ENCODE measurements at regions not wholly inside any gene's neighbourhood (a gene's known extent, or its start where the extent isn't known, plus 50 kb on each side); places are given as distances from the start of the nearest gene placed in this dataset.

DNA sequence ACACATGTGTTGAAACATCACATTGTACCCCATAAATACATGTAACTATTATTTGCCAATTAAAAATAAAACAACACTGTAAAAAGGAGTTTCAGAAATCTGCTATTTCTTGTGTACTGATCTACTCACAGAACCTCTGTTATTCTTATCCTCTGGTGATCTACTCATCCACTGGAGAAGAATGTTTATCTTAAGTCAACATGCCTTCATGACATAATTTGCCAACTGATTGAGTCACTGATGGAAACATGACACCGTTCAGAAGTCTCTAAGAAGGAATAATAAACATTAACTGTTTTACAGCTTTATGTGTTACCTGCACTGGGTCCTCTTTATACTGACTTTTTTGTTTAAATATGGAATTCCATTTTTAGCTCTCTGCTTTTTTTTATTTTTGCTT is 555.2 kb downstream of the DCDC2C start:
- DNase-seq, result no peak

DNA sequence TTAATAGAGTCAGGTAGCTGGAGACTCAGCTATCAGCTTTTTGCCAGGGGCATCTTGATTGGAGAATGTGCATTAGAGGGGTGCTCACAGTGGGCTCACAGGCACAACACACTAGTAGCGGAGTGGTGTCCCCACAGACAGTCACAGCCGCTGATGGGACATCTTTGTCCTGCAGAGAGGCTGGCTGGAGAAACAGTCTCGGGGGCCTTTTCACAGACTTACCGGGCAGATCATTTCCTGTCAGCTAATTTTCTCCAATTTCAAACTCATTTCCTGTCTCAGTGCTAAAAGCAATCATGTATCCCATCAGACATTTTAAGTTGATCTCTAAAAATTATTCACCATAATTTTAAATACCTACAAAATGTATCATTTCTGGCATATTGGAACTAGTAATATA is 562.6 kb downstream of the DCDC2C start:
- DNase-seq, result no peak

DNA sequence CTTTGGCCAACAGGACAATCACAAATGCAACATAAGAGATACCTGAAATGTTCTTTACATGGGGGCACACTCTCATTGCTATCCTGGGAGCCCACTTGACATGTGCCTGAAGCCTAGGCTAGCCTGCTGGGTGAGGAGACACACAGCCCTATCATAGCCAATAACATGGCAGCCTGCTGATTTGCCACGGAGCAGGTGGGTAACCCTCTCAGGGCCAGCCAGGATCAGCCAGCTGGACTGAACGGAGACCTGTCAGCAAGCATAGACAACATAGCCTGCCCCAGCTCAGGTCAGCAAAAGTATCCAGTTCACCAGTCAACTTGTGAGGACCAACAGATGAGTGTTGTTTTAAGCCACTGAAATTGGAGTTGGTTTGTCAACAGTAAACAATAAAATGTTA is 566.5 kb downstream of the DCDC2C start:
- DNase-seq, result no peak

DNA sequence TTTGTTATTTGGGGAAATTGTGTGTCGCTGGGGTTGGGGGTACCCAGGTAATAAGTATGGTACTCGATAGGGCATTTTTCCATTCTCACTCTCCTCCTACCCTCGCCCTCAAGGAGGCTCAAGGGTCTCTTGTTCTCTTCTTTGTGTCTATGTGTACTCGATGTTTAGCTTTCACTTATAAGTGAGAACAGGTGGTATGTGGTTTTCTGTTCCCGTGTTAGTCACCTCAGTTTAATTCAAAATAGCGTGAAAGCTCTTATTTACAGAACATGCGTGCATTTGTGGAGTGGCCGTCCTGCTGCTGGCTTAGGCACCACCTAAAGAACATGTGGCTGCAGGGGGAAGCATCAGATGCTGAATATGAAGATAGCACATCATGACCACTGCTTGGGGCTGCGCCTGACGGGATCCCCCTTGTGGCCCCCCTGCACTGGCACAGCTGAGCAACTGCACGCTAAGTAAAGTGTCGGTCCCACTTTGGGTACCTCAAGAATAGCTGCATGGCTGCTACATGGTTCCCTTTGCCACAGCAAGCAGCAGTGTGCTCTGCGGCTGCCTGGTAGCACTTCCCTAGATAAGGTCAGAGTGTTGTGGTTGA is 569.0 kb downstream of the DCDC2C start:
- no peak for DNase-seq

DNA sequence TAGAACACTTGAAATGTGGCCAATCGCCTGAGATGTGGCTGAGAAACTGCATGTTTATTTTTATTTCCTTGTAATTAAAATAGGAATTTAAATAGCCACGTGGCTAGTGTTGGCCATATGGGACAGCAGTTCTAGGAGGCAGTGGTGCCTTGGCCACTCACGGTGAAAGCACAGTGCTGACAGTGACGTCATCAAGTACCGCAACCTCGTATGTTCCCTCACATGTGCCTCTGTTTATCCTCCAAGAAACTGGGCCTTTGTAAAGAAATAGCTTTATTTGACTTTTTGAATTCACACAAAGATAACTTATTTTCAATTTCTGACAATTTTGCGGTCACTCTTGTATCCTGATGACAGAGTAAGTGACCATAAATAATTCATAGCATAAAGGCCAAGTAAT is 575.0 kb downstream of the DCDC2C start:
- no peak for DNase-seq

DNA sequence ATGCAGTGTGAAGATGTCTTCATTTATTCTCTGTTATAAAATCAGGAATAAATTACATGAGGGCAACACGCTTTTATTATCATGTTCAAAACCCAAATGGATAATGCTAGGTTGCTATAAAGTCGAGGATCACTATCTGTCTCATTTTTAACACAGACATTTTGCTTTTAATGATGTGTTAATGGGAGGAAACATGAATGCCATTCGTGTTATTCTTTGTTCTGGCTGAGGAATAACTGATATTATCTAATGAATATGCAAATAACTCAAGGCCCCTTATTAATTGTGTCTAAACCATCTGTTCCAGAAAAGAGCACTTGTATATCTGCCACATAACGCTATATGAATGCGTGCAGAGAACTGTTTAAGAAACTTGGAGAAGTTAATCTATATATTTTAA is 576.1 kb downstream of the DCDC2C start:
- DNase-seq, result no peak

DNA sequence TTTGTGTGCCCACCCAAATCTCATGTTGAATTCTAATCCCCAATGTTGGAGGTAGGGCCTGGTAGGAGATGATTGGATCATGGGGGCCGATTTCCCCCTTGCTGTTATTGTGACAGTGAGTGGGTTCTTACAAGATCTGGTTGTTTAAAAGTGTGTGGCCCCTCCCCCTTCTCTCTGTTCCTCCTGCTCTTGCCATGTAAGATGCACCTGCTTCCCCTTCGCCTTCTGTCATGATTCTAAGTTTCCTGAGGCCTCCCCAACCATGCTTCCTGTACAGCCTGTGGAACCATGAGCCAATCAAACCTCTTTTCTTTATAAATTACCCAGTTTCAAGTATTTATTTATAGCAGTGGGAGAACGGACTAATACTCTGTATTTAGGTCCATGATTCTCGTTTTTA is 588.1 kb downstream of the DCDC2C start:
- DNase-seq, result no peak

DNA sequence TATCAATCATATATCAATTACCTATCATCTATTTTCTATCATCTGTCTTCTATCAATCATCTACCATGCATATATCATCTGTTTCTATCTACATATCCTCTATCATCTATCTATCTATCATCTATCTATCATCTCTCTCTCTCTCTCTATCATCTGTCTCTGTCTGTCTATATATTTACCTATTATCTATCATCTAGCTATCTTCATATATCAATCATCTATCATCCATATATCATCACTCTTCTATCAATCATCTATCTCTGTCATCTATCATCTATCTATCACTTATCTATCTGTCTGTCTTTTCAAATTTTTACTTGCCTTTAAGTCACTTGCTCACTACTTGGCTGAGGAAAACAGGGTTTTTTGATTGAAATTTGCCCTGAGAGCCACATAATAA is 592.3 kb downstream of the DCDC2C start:
- no peak for DNase-seq

DNA sequence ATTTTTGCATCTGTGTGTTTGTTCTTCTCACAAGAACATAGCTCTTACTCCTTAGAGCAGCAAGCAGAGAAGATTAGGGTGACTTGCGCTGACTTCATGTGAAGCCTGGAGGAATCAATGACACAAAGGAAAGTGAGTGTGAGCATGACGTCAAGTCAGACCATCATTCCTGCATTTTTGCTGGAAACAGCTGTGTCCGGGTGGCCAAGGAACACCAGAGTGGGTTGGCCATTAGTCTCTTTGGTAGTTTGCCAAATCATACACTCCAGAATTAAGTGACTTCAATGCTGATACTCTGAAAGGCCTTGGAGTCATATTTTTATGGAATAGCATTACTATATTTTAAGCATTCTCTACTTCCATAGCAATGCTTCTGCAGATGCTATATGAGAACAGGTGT is 597.2 kb downstream of the DCDC2C start:
- no peak for DNase-seq

DNA sequence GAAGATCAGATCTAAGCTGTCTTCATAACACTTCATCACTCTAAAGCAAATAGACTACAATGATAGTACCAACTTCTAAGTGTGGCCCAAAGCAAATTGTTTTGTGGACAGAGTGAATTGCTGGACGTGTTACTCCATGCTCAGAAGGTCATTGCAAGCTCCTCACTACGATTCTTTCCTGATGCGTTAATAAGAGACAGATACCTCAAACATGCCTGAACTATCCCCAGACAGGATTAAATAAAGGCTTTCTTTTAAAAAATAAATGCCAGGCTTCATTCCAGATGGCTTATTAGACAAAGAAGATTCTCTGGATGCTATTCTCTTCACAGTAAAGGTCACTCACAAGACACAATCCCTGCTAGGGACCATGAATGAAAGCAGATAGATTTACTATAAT is 621.2 kb downstream of the DCDC2C start:
- no peak for DNase-seq

DNA sequence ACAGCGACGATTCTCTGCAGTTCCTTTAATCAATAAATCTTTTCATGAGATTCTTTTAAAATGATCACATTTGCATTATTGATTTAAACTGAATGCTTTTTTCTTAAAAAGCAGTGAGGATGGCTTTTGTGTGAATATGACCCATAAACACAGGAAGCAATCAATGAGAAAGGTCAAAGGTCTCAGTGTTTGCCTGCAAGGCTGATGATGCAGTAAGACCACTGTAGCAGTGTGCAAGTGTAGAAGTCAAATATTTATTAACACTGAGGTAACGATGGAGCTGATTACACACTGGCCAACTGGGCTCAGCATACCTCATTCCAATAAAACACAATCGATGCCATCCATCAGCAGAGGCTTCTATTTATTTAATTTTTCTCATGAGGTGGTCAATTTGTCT is 633.5 kb downstream of the DCDC2C start:
- no peak for DNase-seq

DNA sequence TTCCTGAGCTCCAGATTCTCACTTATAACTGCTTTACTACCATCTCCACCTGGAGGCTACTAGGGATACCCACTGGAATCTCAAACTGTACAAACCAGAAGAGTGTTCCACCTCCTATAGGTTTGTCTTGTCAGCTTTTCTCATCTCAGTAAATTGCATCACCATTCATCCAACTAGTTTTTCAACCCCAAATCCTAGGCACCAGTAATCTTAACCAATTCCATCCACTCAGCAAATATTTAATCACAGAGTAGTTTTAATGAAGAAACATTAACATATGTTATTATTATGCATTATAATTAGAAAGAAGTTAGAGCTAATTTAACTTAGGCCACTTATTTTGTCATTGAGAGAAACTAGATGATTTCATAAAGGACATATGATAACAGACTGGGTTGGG is 635.0 kb downstream of the DCDC2C start:
- no peak for DNase-seq

DNA sequence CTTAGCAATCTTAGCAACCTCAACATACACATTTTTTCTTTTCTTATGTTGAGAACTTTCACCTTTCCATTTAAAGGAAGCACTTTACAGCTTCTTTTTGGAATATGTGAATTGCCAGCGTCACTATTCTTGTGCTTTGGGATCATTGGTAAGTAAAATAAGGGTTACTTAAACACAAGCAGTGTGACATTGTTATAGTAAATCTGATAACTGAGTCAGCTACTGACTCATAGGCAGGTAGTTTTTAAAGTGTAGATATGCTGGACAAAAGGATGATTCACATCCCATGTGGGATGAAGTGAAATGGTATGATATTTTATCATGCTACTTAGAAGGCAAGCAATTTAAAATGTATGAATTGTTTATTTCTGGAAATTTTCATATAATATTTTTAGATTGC is 637.2 kb downstream of the DCDC2C start:
- no peak for DNase-seq

DNA sequence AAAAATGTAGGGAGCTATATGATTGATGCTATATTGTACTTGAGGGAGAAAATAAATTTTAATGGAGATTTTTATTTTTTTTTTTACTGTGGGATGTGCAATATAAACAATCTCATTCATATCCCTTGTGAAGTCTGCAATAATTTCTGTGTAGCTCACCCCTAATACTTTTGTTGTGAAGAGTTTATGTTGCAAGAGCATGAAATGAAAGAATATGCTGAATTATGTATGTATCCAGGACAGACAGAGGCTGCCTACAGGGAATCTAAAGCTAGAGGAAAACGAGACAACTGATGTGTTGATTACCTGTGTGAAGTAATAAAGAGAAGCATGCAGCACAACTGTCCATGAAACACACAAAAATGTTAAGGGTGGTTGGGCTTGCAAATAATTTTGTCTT is 643.3 kb downstream of the DCDC2C start:
- no peak for DNase-seq

DNA sequence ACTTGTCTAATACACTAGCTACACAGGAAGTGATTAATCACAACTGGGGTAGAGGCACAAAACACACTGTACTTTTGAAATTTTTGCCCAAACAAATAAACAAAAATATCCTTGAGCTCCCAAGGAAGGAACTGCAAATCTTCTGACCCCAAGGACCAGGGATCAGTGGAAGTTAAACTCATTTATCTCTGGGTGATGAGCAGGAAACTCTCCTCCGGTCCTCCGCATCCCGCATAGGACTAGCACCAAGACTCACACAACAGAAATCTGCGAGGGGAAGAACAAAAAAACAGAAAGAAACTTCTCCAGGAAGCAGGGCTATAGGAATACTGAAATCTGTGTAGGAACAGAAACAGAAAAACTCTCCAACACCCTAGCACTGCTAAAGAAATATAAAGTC is 650.3 kb downstream of the DCDC2C start:
- DNase-seq, result no peak

DNA sequence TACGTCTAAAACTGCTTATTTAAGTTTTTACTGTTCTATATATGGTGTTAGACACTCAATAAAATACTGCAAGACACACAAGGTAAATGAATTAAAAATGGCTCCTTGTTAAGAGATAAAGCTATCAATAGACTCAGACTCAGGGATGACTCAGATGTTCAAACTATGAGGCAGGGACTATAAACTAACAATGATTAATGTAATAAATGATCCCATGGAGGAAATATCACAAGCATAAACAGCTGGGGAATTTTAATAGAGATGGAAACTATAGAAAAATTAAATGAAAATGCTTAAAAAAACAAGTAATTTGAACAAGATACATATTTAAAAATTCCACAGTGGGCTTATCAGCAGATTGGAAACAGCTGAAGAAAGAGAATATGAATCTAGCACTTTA is 650.8 kb downstream of the DCDC2C start:
- DNase-seq, result no peak

DNA sequence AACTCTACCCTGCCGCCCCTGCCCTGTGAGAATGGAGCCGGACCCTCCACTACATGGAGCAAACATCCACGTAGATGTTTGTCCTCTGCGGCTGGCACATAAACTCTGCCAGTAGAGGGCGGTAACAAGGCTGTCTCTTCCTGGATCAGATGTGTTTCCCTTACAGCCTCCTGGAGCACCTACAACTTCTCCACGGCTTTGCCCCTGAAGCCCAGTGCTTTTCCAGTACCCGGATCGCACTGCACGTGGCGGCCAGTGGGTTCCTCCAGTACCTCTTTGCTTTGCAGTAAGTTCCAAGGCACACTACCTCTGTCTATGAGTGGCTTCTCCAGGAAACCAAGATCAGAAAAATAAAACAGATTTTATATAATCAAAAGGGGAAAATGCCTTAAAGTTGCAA is 651.3 kb downstream of the DCDC2C start:
- no peak for DNase-seq

DNA sequence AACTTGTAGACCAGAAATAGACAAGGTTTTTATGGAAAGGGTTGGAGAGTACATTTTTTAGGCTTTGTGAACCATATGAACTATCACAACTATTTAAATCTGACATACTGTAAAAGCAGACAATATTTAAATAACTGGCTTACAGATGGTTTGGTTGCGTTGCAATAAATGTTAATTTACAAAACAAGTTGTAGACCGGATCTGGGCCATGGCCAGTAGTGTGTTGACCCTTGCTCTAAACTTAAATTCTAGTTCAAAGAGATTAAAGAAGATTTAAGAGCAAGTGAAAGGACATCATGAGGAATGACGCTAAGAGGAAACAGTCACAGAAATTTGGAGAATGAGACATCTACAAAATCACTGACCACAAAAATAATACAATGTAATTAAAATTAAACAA is 652.7 kb downstream of the DCDC2C start:
- DNase-seq, result no peak

DNA sequence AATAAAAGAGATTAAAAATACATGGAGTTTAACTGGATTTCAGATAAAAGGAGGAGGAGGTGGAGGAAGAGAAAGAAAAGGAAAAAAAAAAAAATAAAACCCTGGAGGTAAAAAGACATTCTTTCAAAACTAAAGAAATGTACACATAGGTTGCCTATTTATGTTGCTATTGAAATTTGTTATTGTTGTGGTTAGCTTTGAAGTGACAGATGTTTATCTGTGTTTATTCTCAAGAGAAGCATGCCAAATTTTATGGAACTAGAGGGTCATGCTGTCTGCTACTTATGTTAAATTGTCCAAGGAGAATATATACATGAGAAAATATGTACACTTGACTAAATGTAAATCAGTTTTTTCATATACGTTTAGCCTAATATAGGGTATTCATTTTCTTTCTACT is 653.2 kb downstream of the DCDC2C start:
- no peak for DNase-seq

DNA sequence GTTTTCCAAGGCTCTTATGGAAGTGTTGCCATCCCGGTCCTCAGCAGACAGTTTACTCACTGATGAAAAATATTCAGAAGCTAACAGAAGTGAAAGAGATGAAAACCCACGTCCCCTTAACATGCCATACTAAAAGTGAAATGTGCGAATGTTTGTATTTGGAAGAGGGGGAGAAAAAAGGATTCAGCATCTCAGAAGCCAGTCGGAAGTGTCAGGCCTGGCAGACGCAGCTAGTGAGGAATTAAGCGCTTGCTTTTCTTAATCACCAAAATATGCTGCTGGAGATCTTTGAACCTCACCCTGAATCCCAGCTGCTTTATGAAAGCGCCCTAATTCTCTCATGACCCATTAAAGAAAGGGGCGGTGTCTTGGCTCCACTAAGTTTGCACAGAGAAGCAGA is 653.7 kb downstream of the DCDC2C start:
- no peak for DNase-seq

DNA sequence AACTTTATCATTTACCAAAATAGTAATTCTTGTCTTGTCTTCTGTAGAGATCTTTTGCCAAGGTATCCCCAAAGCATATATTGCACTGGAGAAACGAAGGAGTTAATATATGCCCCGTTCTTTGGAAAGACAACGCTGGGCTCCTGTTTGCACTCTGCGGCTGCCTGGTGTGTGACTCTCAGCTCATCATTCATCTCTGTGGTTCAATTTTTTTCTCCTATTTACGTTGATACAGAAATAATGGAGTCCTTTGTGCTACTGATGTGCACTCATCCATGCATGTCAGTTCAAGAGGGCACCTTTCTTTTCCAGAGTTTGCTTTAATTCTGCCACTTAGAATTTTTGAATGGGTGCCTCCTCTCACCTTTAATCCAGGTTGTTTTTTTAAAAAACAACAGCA is 655.5 kb downstream of the DCDC2C start:
- no peak for DNase-seq

DNA sequence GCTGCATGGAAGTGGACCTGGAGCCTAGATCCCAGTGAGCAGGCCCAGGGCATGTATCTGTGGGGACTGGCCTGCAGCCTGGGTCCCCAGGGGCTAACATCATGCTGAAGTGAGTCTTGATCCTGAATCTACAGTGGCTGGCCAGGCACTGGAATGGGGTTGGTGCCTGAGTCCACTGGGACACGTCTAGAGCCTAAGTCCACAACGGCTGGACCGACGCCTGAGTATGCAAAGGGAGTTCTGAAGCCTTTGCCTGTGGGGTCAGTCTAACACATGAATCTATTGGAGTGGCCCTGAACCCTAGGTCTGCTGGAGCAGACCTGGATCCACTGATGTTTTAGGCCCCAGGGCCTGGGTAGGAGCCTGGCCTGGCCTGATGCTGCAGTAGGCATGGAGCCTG is 665.5 kb downstream of the DCDC2C start:
- no peak for DNase-seq

DNA sequence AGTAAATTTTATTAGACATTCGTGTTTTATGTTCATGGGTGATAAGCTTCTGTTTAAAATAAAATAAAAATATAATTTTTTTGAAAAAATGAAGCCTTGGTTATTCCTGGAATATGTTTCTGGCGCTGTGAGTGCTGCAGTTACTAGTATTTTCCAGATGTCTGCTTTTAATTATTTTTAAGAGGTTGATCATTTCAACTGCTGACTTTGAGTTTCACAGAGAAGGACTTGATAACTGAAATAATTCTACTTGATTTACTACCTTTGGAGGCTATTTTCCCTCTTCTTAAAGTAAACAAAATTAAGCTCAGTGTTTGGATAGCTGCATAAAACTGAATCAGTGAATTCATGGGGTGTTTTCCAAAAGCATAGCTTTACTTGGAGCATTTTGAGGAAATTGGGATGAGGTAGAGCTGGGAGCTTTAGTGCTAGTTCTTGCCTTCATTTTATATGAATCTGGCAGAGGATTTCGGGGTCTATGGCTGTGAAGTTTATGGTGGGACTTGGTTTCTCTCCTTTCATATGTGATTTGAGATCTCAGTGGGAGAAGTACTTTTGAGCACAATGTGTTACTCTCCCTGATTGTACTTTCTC is 666.5 kb downstream of the DCDC2C start:
- DNase-seq, result no peak

DNA sequence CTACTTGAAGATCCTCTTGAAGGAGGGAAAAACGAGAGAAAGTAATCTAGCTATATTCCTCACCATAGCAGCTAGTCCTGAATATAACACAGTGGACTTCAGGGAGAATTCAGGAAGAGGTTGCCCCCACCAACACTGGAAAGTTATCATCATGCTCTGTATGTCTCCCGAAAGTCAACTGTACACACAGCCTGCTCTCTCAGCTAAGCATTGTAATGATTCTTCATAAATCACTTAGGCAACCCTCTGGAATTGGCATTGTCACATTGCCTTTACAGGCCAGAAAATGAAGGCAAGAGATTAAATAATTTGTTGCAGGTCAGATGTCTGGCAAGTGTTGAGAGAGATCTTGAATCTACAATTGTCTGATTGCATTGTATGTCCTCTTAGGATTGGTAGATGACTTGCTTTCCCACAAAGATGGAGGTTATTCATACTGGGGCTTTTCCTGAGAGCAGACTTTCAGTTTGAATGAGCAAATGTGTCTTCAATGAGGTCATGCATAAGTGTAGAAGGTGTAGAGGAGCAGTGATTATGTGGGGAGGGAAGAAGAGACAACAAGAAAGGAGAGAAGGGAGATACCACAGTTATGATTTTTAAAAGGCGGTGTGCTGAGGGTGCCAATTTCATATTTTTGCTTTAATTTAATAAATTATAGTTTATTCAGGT is 667.2 kb downstream of the DCDC2C start:
- DNase-seq, result no peak

DNA sequence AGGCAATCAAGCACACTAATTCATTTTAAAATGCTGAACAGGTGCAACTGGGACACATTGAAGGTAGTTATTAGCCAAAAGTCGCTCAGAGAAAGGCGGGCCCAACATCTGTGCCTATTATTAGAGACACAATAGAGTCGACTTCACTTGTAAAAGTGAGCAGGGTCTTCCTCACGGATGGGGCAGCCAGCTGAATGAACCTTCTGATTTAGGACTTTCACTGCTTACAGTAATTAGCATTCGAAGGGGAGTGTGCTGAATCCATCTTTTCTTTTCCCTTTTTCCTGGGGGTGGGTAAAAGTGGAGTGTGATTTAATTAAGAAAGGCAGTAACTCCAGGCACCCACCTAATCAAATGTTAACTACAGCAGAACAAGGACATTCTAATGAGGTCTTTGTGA is 677.7 kb downstream of the DCDC2C start:
- no peak for DNase-seq
